H9 (cell line): ENCODE measurements at regions not wholly inside any gene's neighbourhood (a gene's known extent, or its start where the extent isn't known, plus 50 kb on each side); places are given as distances from the start of the nearest gene placed in this dataset.
"Not testable (repeated sequence)": the region's sequence is repeated elsewhere in the genome, so short reads cannot be mapped to it uniquely, and the experiment has no call there.

Source experiments
- DNase-seq: peaks from one replicate; pipeline ENCODE4 v3.0.0-alpha.2; 2017
- H2AFZ ChIP-seq: one replicate; pipeline ENCODE4 v1.6.1; 2013; ENCODE audit warnings: mild to moderate bottlenecking, low read length, control low read depth, moderate library complexity
- H2AK5ac ChIP-seq: 2 replicates; pipeline ENCODE4 v1.6.1; 2013; ENCODE audit warnings: low read length, control low read depth, mixed read lengths; ENCODE audit not compliant: insufficient read length
- H2BK120ac ChIP-seq: one replicate; pipeline ENCODE4 v1.6.1; 2013; ENCODE audit warnings: low read depth, mild to moderate bottlenecking, low read length, control low read depth, inconsistent platforms; ENCODE audit not compliant: poor library complexity, severe bottlenecking
- H2BK12ac ChIP-seq: 2 replicates; pipeline ENCODE4 v1.6.1; 2013; ENCODE audit warnings: low read length, control low read depth, mixed read lengths, low read depth; ENCODE audit not compliant: insufficient read length
- H2BK15ac ChIP-seq: 2 replicates; pipeline ENCODE4 v1.6.1; 2013; ENCODE audit warnings: low read depth, low read length, control low read depth
- H2BK20ac ChIP-seq: one replicate; pipeline ENCODE4 v1.6.1; 2013; ENCODE audit warnings: low read depth, mild to moderate bottlenecking, low read length, control low read depth, inconsistent platforms; ENCODE audit not compliant: poor library complexity, severe bottlenecking
- H2BK5ac ChIP-seq: 2 replicates; pipeline ENCODE4 v1.6.1; 2013; ENCODE audit warnings: low read length, control low read depth, mixed read lengths; ENCODE audit not compliant: insufficient read length
- H3K14ac ChIP-seq: 2 replicates; pipeline ENCODE4 v1.6.1; 2013; ENCODE audit warnings: low read length, control low read depth; ENCODE audit not compliant: insufficient read depth
- H3K18ac ChIP-seq: 2 replicates; pipeline ENCODE4 v1.6.1; 2013; ENCODE audit warnings: low read depth, mild to moderate bottlenecking, mixed read lengths, low read length, control low read depth; ENCODE audit not compliant: insufficient read length
- H3K23ac ChIP-seq: 2 replicates; pipeline ENCODE4 v1.6.1; 2013; ENCODE audit warnings: low read length, control low read depth, mixed read lengths, low read depth; ENCODE audit not compliant: insufficient read length
- H3K23me2 ChIP-seq: 2 replicates; pipeline ENCODE4 v1.6.1; 2013; ENCODE audit warnings: low read depth, mild to moderate bottlenecking, mixed read lengths, low read length, control low read depth; ENCODE audit not compliant: insufficient read length, poor library complexity, severe bottlenecking
- H3K27ac ChIP-seq: 2 replicates; pipeline ENCODE4 v1.5.1; 2013; ENCODE audit warnings: low read length, control low read depth, mixed read lengths, low read depth; ENCODE audit not compliant: insufficient read length
- H3K27me3 ChIP-seq: 2 replicates; pipeline ENCODE4 v1.6.1; 2013; ENCODE audit warnings: low read length, control low read depth, inconsistent platforms; ENCODE audit not compliant: insufficient read depth
- H3K4ac ChIP-seq: 2 replicates; pipeline ENCODE4 v1.6.1; 2013; ENCODE audit warnings: low read depth, mild to moderate bottlenecking, control low read depth, inconsistent platforms, low read length, moderate library complexity
- H3K4me1 ChIP-seq: 2 replicates; pipeline ENCODE4 v1.6.1; 2013; ENCODE audit warnings: low read length, control low read depth, inconsistent platforms; ENCODE audit not compliant: insufficient read depth
- H3K4me2 ChIP-seq: 2 replicates; pipeline ENCODE4 v1.6.1; 2013; ENCODE audit warnings: low read length, control low read depth, mixed read lengths; ENCODE audit not compliant: insufficient read length, insufficient read depth
- H3K56ac ChIP-seq: 2 replicates; pipeline ENCODE4 v1.6.1; 2013; ENCODE audit warnings: low read depth, mild to moderate bottlenecking, mixed read lengths, low read length, control low read depth; ENCODE audit not compliant: insufficient read length
- H3K79me1 ChIP-seq: 2 replicates; pipeline ENCODE4 v1.6.1; 2013; ENCODE audit warnings: low read depth, mild to moderate bottlenecking, moderate library complexity, low read length, control low read depth, inconsistent platforms; ENCODE audit not compliant: insufficient read depth, poor library complexity, severe bottlenecking
- H3K79me2 ChIP-seq: 2 replicates; pipeline ENCODE4 v1.6.1; 2013; ENCODE audit warnings: low read length, control low read depth, inconsistent platforms; ENCODE audit not compliant: insufficient read depth
- H3K9ac ChIP-seq: 2 replicates; pipeline ENCODE4 v1.6.1; 2013; ENCODE audit warnings: low read length, control low read depth, mixed read lengths; ENCODE audit not compliant: insufficient read length; ENCODE audit errors: extremely low read depth
- H3K9me3 ChIP-seq: one replicate; pipeline ENCODE4 v1.6.1; 2013; ENCODE audit warnings: low read depth, low read length, inconsistent platforms; ENCODE audit not compliant: control insufficient read depth
- H3T11ph ChIP-seq: one replicate; pipeline ENCODE4 v1.6.1; 2013; ENCODE audit warnings: mild to moderate bottlenecking, low read length, control low read depth, inconsistent platforms
- H4K20me1 ChIP-seq: one replicate; pipeline ENCODE4 v1.6.1; 2013; ENCODE audit not compliant: control insufficient read depth, insufficient read length, insufficient read depth
- H4K5ac ChIP-seq: 2 replicates; pipeline ENCODE4 v1.6.1; 2013; ENCODE audit warnings: low read depth, mild to moderate bottlenecking, mixed read lengths, low read length, control low read depth; ENCODE audit not compliant: insufficient read length
- H4K8ac ChIP-seq: replicated peaks from 2 replicates; pipeline ENCODE4 v1.6.1; 2013; ENCODE audit warnings: low read length, control low read depth, mixed read lengths, low read depth; ENCODE audit not compliant: insufficient read length
- H4K91ac ChIP-seq: 2 replicates; pipeline ENCODE4 v1.6.1; 2013; ENCODE audit warnings: low read depth, mild to moderate bottlenecking, moderate library complexity, mixed read lengths, low read length, control low read depth; ENCODE audit not compliant: insufficient read length
- H3K27ac Mint-ChIP-seq, 3 experiments: 2 replicates in 2 of 3; 3 replicates in 1 of 3; pipeline ENCODE4 v1.8.0; 2020 to 2021; ENCODE audit warnings: mixed read lengths in 3 of 3, mild to moderate bottlenecking in 1 of 3, moderate library complexity in 1 of 3
- H3K27me3 Mint-ChIP-seq: 2 replicates; pipeline ENCODE4 v1.8.0; 2021; ENCODE audit warnings: low read depth, mild to moderate bottlenecking, moderate library complexity, mixed read lengths
- H3K36me3 Mint-ChIP-seq, 3 experiments: 2 replicates in 2 of 3; 3 replicates in 1 of 3; pipeline ENCODE4 v1.8.0; 2020 to 2021; ENCODE audit warnings: low read depth in 3 of 3, mixed read lengths in 3 of 3; ENCODE audit not compliant: insufficient read depth in 1 of 3
- H3K4me1 Mint-ChIP-seq, 2 experiments: 2 replicates each; pipeline ENCODE4 v1.8.0; 2020; ENCODE audit warnings: mixed read lengths in 2 of 2
- H3K4me3 Mint-ChIP-seq, 2 experiments: 2 replicates in 1 of 2; 3 replicates in 1 of 2; pipeline ENCODE4 v1.8.0; 2020 to 2021; ENCODE audit warnings: mild to moderate bottlenecking in 2 of 2, mixed read lengths in 2 of 2, moderate library complexity in 1 of 2
- H3K9me3 Mint-ChIP-seq, 2 experiments: 2 replicates in 1 of 2; 3 replicates in 1 of 2; pipeline ENCODE4 v1.8.0; 2020; ENCODE audit warnings: mild to moderate bottlenecking in 2 of 2, mixed read lengths in 2 of 2, moderate library complexity in 1 of 2
- WGBS: extraction: QIAGEN DNeasy Blood & Tissue Kit; methylation state at CpG from one replicate; pipeline ENCODE4 v1.1.7; 2013; ENCODE audit warnings: missing lambda C conversion rate, low lambda C conversion rate, mixed read lengths; ENCODE audit not compliant: insufficient read length; ENCODE audit errors: extremely low coverage; 5-methylcytosine and 5-hydroxymethylcytosine counted together

DNA sequence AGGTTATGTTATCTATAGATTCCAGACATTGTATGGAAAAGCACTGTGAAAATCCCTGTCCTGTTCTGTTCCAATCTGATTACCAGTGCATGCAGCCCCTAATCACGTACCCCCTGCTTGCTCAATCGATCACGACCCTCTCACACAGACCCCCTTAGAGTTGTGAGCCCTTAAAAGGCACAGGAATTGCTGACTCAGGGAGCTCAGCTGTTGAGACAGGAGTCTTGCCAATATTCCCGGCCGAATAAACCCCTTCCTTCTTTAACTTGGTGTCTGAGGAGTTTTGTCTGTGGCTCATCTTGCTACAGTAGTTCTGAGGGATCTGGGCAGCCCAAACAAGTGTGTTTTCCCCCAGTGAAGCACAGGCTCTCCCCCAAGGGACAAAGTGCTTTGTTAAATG, 596.3 kb upstream of the EPHA5 start:
- H3K23me2 ChIP-seq, H3K4me3 Mint-ChIP-seq, H3K27me3 ChIP-seq, H3K27ac Mint-ChIP-seq, H3K56ac ChIP-seq, H3K27ac ChIP-seq, DNase-seq, H3K27me3 Mint-ChIP-seq, H4K20me1 ChIP-seq, H3K4me1 ChIP-seq, H3K79me2 ChIP-seq, H4K8ac ChIP-seq, H3K14ac ChIP-seq, H2AFZ ChIP-seq, H2AK5ac ChIP-seq, H2BK5ac ChIP-seq, H3K4ac ChIP-seq, H2BK12ac ChIP-seq, H3K4me2 ChIP-seq, H3K9ac ChIP-seq, H3K23ac ChIP-seq, H3K79me1 ChIP-seq, H3K18ac ChIP-seq, H4K5ac ChIP-seq, H3T11ph ChIP-seq, H2BK120ac ChIP-seq, H2BK15ac ChIP-seq, H3K9me3 ChIP-seq, H2BK20ac ChIP-seq, H4K91ac ChIP-seq: not testable (repeated sequence)
- H3K9me3 Mint-ChIP-seq, result peaks cover 11 to 12% of the 10 kb centered on the region in 2 experiments
- H3K4me1 Mint-ChIP-seq, result peaks cover 12 to 25% of the 10 kb centered on the region in 2 experiments
- WGBS, result no CpG with 5 or more reads among the region's 5 CpGs
- peaks cover 3 to 14% (median 4%) of the 10 kb centered on the region in 3 experiments; a peak in 4 of 7 replicates for H3K36me3 Mint-ChIP-seq
